Right lobe of liver (tissue), 6 donors: ENCODE measurements at regions not wholly inside any gene's neighbourhood (a gene's known extent, or its start where the extent isn't known, plus 50 kb on each side); places are given as distances from the start of the nearest gene placed in this dataset.
A peak's percentile ranks its signal among the peaks of the same experiment; 100 is the strongest.
"Not testable (repeated sequence)": the region's sequence is repeated elsewhere in the genome, so short reads cannot be mapped to it uniquely, and the experiment has no call there.

Experiments
- ATAC-seq, 4 donors: fragments of 200-7000 bp; cut with Tn5 transposase; one replicate each; pipeline ENCODE4 v1.9.1; 2020; ENCODE audit warnings: mild to moderate bottlenecking in 4 of 4, moderate library complexity in 4 of 4
- DNase-seq, 3 donors: peaks; one replicate each; pipeline ENCODE4 v3.0.0-alpha.2; 2020
- H3K27ac ChIP-seq, 3 donors: fragments of 200-600 bp; one replicate each; pipeline ENCODE4 v1.8.0; 2022
- H3K27me3 ChIP-seq, 2 donors: fragments of 200-600 bp; one replicate each; pipeline ENCODE4 v1.8.0; 2022
- H3K36me3 ChIP-seq, 4 donors: fragments of 200-600 bp; sonication (generic) in 1 of 4; one replicate each; pipeline versions ENCODE4 v1.5.1 to v1.8.0; 2017 to 2022; ENCODE audit warnings: control low read depth in 1 of 4
- H3K4me1 ChIP-seq, 4 donors: fragments of 200-600 bp; sonication (generic) in 1 of 4; one replicate each; pipeline versions ENCODE4 v1.5.1 to v1.8.0; 2017 to 2022; ENCODE audit warnings: control low read depth in 1 of 4
- H3K4me3 ChIP-seq, 3 donors: fragments of 200-600 bp; one replicate each; pipeline ENCODE4 v1.8.0; 2022
- H3K9me3 ChIP-seq, 4 donors: fragments of 200-600 bp; sonication (generic) in 1 of 4; one replicate each; pipeline versions ENCODE4 v1.5.1 to v1.8.0; 2017 to 2022; ENCODE audit warnings: control low read depth in 1 of 4
- WGBS: methylation state at CpG from one replicate; pipeline ENCODE4 v1.1.6; 2018; ENCODE audit warnings: low coverage, low lambda C conversion rate; ENCODE audit not compliant: insufficient coverage; ENCODE audit errors: missing lambda C conversion rate; 5-methylcytosine and 5-hydroxymethylcytosine counted together
- intact Hi-C, 2 donors: fragments of 100-400 bp; cut with DNase I; formaldehyde crosslinking; loops; one replicate each; pipeline versions ENCODE4 v1.11.2 to v1.14.1; 2022
- donor health status: DM: no; HTN: yes; CAD: no.
- donor health status: DM: no; HTN: no; CAD: no.
- donor health status: DM: no; HTN: no; CAD: no.
- donor health status: DM: no; HTN: yes; CAD: no.
- donor health status: DM: no; HTN: yes; CAD: no.

- H3K4me1 ChIP-seq, H3K36me3 ChIP-seq, H3K4me3 ChIP-seq, DNase-seq, H3K27ac ChIP-seq, H3K9me3 ChIP-seq, ATAC-seq, intact Hi-C loops, H3K27me3 ChIP-seq: not testable (repeated sequence)
- WGBS: 45% methylated on average over 2 of the region's 2 CpGs
These were observed 142.1 kb downstream of the SPATA31A6 start for GRCh38 chr9:42325561-42325960.

- DNase-seq, H3K27me3 ChIP-seq, H3K9me3 ChIP-seq, H3K36me3 ChIP-seq, ATAC-seq, intact Hi-C loops, H3K27ac ChIP-seq, H3K4me3 ChIP-seq, H3K4me1 ChIP-seq: not testable (repeated sequence)
- 44% methylated on average over 2 of the region's 2 CpGs for WGBS
These were observed 143.0 kb downstream of the SPATA31A6 start for GRCh38 chr9:42326482-42326881.

- DNase-seq, H3K36me3 ChIP-seq, H3K9me3 ChIP-seq, H3K27ac ChIP-seq, ATAC-seq, H3K4me1 ChIP-seq, H3K4me3 ChIP-seq, intact Hi-C loops, H3K27me3 ChIP-seq: not testable (repeated sequence)
These were observed 151.9 kb downstream of the SPATA31A6 start for GRCh38 chr9:42335342-42335741.

GRCh38 chr9:42335984-42336657 lies 152.7 kb downstream of the SPATA31A6 start:
- ATAC-seq, H3K9me3 ChIP-seq, H3K4me1 ChIP-seq, DNase-seq, H3K27me3 ChIP-seq, H3K36me3 ChIP-seq, H3K27ac ChIP-seq, intact Hi-C loops, H3K4me3 ChIP-seq: not testable (repeated sequence)
- 64% methylated on average over 7 of the region's 7 CpGs for WGBS

GRCh38 chr9:42338275-42338674 lies 154.8 kb downstream of the SPATA31A6 start:
- H3K36me3 ChIP-seq, H3K4me3 ChIP-seq, H3K27me3 ChIP-seq, H3K4me1 ChIP-seq, H3K9me3 ChIP-seq, intact Hi-C loops, ATAC-seq, H3K27ac ChIP-seq, DNase-seq: not testable (repeated sequence)
- WGBS: 62% methylated on average over 4 of the region's 4 CpGs

- H3K27ac ChIP-seq, intact Hi-C loops, ATAC-seq, H3K36me3 ChIP-seq, DNase-seq, H3K4me1 ChIP-seq, H3K4me3 ChIP-seq, H3K9me3 ChIP-seq, H3K27me3 ChIP-seq: not testable (repeated sequence)
- 60% methylated on average over 2 of the region's 2 CpGs for WGBS
These were observed 156.4 kb downstream of the SPATA31A6 start for GRCh38 chr9:42339671-42340434.

- H3K9me3 ChIP-seq, intact Hi-C loops, H3K4me3 ChIP-seq, ATAC-seq, H3K27me3 ChIP-seq, H3K4me1 ChIP-seq, H3K27ac ChIP-seq, DNase-seq, H3K36me3 ChIP-seq: not testable (repeated sequence)
These were observed 156.9 kb downstream of the SPATA31A6 start for GRCh38 chr9:42340435-42340723.

GRCh38 chr9:42341860-42342259 lies 158.4 kb downstream of the SPATA31A6 start:
- H3K9me3 ChIP-seq, intact Hi-C loops, H3K36me3 ChIP-seq, H3K4me1 ChIP-seq, H3K4me3 ChIP-seq, H3K27ac ChIP-seq, H3K27me3 ChIP-seq, DNase-seq: not testable (repeated sequence)
- 68% methylated on average over 4 of the region's 7 CpGs for WGBS
- peak in 1 of 4 donors; percentile 52 for ATAC-seq

- H3K27ac ChIP-seq, H3K27me3 ChIP-seq, DNase-seq, H3K4me1 ChIP-seq, H3K9me3 ChIP-seq, H3K4me3 ChIP-seq, intact Hi-C loops, H3K36me3 ChIP-seq: not testable (repeated sequence)
- ATAC-seq: peak in 2 of 4 donors; percentile 30 to 51
- WGBS: 67% methylated on average over 3 of the region's 7 CpGs
These were observed 158.8 kb downstream of the SPATA31A6 start for GRCh38 chr9:42342297-42342696.

GRCh38 chr9:42344508-42344907 lies 161.0 kb downstream of the SPATA31A6 start:
- intact Hi-C loops, H3K9me3 ChIP-seq, H3K36me3 ChIP-seq, H3K4me1 ChIP-seq, ATAC-seq, DNase-seq, H3K27me3 ChIP-seq, H3K4me3 ChIP-seq, H3K27ac ChIP-seq: not testable (repeated sequence)
- 69% methylated on average over 6 of the region's 6 CpGs for WGBS

GRCh38 chr9:42346916-42347315 lies 163.5 kb downstream of the SPATA31A6 start:
- H3K4me3 ChIP-seq, H3K27me3 ChIP-seq, ATAC-seq, DNase-seq, H3K36me3 ChIP-seq, H3K9me3 ChIP-seq, intact Hi-C loops, H3K27ac ChIP-seq, H3K4me1 ChIP-seq: not testable (repeated sequence)
- WGBS: 44% methylated on average over 2 of the region's 2 CpGs

- intact Hi-C loops, H3K9me3 ChIP-seq, DNase-seq, H3K4me1 ChIP-seq, H3K36me3 ChIP-seq, H3K27me3 ChIP-seq, H3K4me3 ChIP-seq, ATAC-seq, H3K27ac ChIP-seq: not testable (repeated sequence)
These were observed 165.7 kb downstream of the SPATA31A6 start for GRCh38 chr9:42349181-42349580.
